ENCODE measurements at regions not wholly inside any gene's neighbourhood (a gene's known extent, or its start where the extent isn't known, plus 50 kb on each side); places are given as distances from the start of the nearest gene placed in this dataset.

DNA sequence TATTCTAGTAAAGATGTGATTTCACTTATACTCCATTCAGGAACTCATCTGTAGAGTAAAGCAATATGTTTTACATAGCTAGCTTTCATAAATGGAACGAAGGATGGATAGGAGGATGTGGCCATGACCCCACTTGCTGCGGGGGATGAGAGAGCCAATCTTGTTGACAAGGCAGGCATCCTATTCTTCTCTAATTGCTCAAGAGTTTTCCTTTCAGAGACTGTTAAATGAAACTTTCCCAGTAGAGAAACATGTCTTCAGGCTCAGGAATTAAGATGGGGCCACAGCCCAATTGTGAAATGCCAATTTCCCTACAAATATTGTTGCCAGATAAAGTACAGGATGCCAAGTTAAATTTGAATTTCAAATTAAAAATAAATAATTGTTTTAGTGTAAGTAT, 196.2 kb upstream of the TUT7 start:
- TF ChIP-seq CTCF (IDR thresholded peaks at IDR 0.05) (no peak), POLR2A (IDR thresholded peaks at IDR 0.05) (no peak)
